ENCODE measurements at regions not wholly inside any gene's neighbourhood (a gene's known extent, or its start where the extent isn't known, plus 50 kb on each side); places are given as distances from the start of the nearest gene placed in this dataset.

DNA sequence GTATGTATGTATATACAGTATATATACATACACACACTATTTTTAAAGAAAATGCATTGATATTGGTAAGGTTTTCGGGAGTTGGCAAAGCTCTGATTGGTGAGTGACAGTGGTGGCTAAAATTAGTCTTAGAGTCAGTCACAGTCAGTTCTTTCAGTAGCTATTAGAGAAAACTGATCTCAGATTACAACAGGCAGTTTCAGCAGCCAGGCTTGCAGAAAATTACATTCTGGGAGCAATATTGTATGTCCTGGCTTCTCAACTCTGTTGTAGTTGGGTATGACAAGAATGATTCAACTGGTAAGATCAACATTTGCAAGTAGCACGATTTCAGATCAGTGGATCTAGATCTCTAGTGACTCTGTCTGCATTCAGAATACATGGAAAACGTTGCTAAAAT lies 897.9 kb upstream of the AUTS2 start:
- TF ChIP-seq, protein P1, sequence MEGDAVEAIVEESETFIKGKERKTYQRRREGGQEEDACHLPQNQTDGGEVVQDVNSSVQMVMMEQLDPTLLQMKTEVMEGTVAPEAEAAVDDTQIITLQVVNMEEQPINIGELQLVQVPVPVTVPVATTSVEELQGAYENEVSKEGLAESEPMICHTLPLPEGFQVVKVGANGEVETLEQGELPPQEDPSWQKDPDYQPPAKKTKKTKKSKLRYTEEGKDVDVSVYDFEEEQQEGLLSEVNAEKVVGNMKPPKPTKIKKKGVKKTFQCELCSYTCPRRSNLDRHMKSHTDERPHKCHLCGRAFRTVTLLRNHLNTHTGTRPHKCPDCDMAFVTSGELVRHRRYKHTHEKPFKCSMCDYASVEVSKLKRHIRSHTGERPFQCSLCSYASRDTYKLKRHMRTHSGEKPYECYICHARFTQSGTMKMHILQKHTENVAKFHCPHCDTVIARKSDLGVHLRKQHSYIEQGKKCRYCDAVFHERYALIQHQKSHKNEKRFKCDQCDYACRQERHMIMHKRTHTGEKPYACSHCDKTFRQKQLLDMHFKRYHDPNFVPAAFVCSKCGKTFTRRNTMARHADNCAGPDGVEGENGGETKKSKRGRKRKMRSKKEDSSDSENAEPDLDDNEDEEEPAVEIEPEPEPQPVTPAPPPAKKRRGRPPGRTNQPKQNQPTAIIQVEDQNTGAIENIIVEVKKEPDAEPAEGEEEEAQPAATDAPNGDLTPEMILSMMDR (IDR thresholded peaks at IDR 0.05), result no peak
- no peak for TF ChIP-seq POLR2A (IDR thresholded peaks at IDR 0.05)
